Hepatocyte (in vitro differentiated cells): ENCODE measurements at regions not wholly inside any gene's neighbourhood (a gene's known extent, or its start where the extent isn't known, plus 50 kb on each side); places are given as distances from the start of the nearest gene placed in this dataset.

Experiments
- DNase-seq: peaks from one replicate; pipeline ENCODE4 v3.0.0-alpha.2; 2016; ENCODE audit warnings: low spot score
- H2AFZ ChIP-seq: fragments of 200-600 bp; sonication (generic); 2 replicates; pipeline ENCODE4 v1.6.0; 2016; ENCODE audit warnings: antibody characterized with exemption, mild to moderate bottlenecking
- H3K27ac ChIP-seq: fragments of 200-600 bp; sonication (generic); 2 replicates; pipeline ENCODE4 v1.5.1; 2016; ENCODE audit warnings: mild to moderate bottlenecking
- H3K27me3 ChIP-seq: fragments of 200-600 bp; sonication (generic); 2 replicates; pipeline ENCODE4 v1.6.1; 2016
- H3K36me3 ChIP-seq: fragments of 200-600 bp; sonication (generic); replicated peaks from 2 replicates; pipeline ENCODE4 v1.5.1; 2016; ENCODE audit warnings: low read depth; ENCODE audit not compliant: insufficient read depth
- H3K4me1 ChIP-seq: fragments of 200-600 bp; sonication (generic); 2 replicates; pipeline ENCODE4 v1.5.1; 2016; ENCODE audit warnings: mild to moderate bottlenecking, moderate library complexity; ENCODE audit not compliant: insufficient read depth
- H3K4me2 ChIP-seq: fragments of 200-600 bp; sonication (generic); 2 replicates; pipeline ENCODE4 v1.6.0; 2016
- H3K4me3 ChIP-seq: fragments of 200-600 bp; sonication (generic); 2 replicates; pipeline ENCODE4 v1.5.1; 2016; ENCODE audit warnings: mild to moderate bottlenecking
- H3K79me2 ChIP-seq: fragments of 200-600 bp; sonication (generic); 2 replicates; pipeline ENCODE4 v1.6.0; 2017; ENCODE audit warnings: mild to moderate bottlenecking
- H3K9me2 ChIP-seq: fragments of 200-600 bp; sonication (generic); replicated peaks from 2 replicates; pipeline ENCODE4 v1.6.0; 2017; ENCODE audit warnings: mild to moderate bottlenecking; ENCODE audit not compliant: insufficient read depth
- H3K9me3 ChIP-seq: fragments of 200-600 bp; sonication (generic); 2 replicates; pipeline ENCODE4 v1.5.1; 2016; ENCODE audit warnings: low read depth, mild to moderate bottlenecking
- H4K20me1 ChIP-seq: fragments of 200-600 bp; sonication (generic); 2 replicates; pipeline ENCODE4 v1.6.0; 2016; ENCODE audit warnings: mild to moderate bottlenecking; ENCODE audit not compliant: insufficient read depth, poor library complexity, severe bottlenecking
- EZH2 ChIP-seq: fragments of 200-600 bp; sonication (generic); IDR thresholded peaks from 2 replicates; pipeline ENCODE4 v1.6.1; 2016; ENCODE audit warnings: antibody characterized with exemption, mild to moderate bottlenecking, borderline replicate concordance
- EZH2phosphoT487 ChIP-seq: fragments of 200-600 bp; sonication (generic); IDR thresholded peaks from one replicate; pipeline ENCODE4 v1.6.1; 2018; ENCODE audit warnings: antibody characterized with exemption, mild to moderate bottlenecking, low read depth, moderate library complexity; ENCODE audit not compliant: unreplicated experiment, severe bottlenecking
- WGBS: methylation state at CpG from one replicate; pipeline ENCODE4 v1.1.6; 2016; ENCODE audit warnings: low lambda C conversion rate; ENCODE audit errors: missing lambda C conversion rate; 5-methylcytosine and 5-hydroxymethylcytosine counted together
- TF ChIP-seq, protein P1 (sequence below): fragments of 200-600 bp; sonication (generic); IDR thresholded peaks from 2 replicates; pipeline ENCODE4 v1.5.1; 2016; ENCODE audit warnings: antibody characterized with exemption, mild to moderate bottlenecking; ENCODE audit not compliant: poor library complexity

DNA sequence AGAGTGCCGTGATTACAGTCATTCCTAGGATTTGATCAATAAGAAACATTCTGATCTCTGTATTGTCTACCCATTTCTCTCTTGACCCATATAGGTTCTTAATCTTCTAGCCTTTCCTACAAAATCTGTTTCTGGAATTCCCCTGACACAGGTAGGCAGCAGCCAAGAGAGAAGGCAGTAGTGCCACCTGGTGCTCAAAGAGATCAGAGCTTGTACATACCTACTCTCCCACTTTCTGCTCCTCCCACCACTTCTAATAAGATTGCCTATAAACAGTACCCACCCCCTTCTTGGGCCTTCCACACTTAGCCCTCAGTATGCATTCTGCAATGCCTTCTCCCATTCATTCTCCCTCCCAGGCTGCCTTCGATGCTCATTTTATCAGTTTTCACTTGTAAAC, 117.4 kb upstream of the RORB start:
- Histone ChIP-seq H3K27me3 (no peaks in the 10 kb centered on the region), H3K4me3 (no peak overlapping the region), H3K79me2 (no peaks in the 10 kb centered on the region), H3K36me3 (no peaks in the 10 kb centered on the region), H3K27ac (no peak overlapping the region), H3K4me2 (no peak overlapping the region), H3K9me2 (no peaks in the 10 kb centered on the region), H3K4me1 (no peaks in the 10 kb centered on the region), H4K20me1 (no peaks in the 10 kb centered on the region), H2AFZ (no peak overlapping the region), H3K9me3 (no peaks in the 10 kb centered on the region)
- peak; percentile 67 for DNase-seq
- 42% methylated on average over 2 of the region's 2 CpGs for WGBS
- TF ChIP-seq, protein P1, sequence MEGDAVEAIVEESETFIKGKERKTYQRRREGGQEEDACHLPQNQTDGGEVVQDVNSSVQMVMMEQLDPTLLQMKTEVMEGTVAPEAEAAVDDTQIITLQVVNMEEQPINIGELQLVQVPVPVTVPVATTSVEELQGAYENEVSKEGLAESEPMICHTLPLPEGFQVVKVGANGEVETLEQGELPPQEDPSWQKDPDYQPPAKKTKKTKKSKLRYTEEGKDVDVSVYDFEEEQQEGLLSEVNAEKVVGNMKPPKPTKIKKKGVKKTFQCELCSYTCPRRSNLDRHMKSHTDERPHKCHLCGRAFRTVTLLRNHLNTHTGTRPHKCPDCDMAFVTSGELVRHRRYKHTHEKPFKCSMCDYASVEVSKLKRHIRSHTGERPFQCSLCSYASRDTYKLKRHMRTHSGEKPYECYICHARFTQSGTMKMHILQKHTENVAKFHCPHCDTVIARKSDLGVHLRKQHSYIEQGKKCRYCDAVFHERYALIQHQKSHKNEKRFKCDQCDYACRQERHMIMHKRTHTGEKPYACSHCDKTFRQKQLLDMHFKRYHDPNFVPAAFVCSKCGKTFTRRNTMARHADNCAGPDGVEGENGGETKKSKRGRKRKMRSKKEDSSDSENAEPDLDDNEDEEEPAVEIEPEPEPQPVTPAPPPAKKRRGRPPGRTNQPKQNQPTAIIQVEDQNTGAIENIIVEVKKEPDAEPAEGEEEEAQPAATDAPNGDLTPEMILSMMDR, result peak; percentile 51
- TF ChIP-seq EZH2, result no peak

DNA sequence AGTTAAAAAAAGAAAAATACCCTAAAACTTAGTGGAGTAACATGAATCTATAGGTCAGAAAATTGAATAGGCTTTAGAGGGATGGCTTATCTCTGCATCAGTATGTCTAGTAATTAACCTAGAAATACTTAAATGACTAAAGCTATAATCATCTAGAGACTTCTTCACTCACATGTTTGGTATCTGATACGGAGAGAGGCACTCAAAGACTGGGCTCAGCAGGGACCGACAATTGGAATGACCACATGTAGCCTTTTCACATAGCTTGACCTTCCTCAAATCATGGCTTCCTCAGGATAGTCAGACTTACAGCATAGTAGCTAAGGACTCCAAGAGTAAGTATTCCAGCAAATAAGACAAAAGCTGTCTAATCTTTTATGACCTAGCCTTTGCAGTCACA, 105.3 kb upstream of the RORB start:
- no peaks in the 10 kb centered on the region for H3K36me3 ChIP-seq
- H3K4me3 ChIP-seq, result no peak overlapping the region
- H2AFZ ChIP-seq, result no peak overlapping the region
- H3K4me2 ChIP-seq, result no peak overlapping the region
- no peaks in the 10 kb centered on the region for H3K9me2 ChIP-seq
- H3K27me3 ChIP-seq, result no peaks in the 10 kb centered on the region
- H3K27ac ChIP-seq, result no peak overlapping the region
- no peak for TF ChIP-seq EZH2phosphoT487
- TF ChIP-seq, protein P1, result no peak
- no peak for TF ChIP-seq EZH2
- no peaks in the 10 kb centered on the region for H3K4me1 ChIP-seq
- H3K9me3 ChIP-seq, result no peaks in the 10 kb centered on the region
- no peaks in the 10 kb centered on the region for H4K20me1 ChIP-seq
- 86% methylated on average over 2 of the region's 2 CpGs for WGBS
- no peak for DNase-seq
- H3K79me2 ChIP-seq, result no peaks in the 10 kb centered on the region

DNA sequence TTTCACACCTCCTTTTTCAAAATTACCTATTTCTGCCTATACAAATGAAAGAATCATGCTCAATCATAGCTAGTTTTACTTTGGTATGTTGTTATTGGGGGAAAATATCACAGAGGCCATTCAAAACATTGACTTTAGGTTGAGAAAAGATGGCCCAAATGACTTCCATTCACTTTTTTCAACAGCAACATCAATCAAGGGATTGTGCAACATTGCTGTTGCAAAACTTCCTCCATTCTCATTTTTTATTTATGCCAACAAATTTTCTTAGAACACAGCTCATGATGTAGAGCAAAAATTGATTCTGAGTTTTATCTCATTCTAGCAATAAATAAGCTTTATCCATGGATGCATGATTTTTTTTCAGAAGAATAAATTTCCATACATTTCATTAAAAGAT, 93.6 kb upstream of the RORB start:
- Histone ChIP-seq H2AFZ (no peak overlapping the region), H3K27me3 (no peaks in the 10 kb centered on the region), H3K4me2 (no peak overlapping the region), H4K20me1 (no peaks in the 10 kb centered on the region), H3K79me2 (no peaks in the 10 kb centered on the region), H3K9me2 (no peaks in the 10 kb centered on the region), H3K4me1 (no peaks in the 10 kb centered on the region), H3K27ac (no peak overlapping the region), H3K9me3 (no peaks in the 10 kb centered on the region), H3K4me3 (no peak overlapping the region), H3K36me3 (no peaks in the 10 kb centered on the region)
- no peak for DNase-seq
- TF ChIP-seq, protein P1, result no peak

DNA sequence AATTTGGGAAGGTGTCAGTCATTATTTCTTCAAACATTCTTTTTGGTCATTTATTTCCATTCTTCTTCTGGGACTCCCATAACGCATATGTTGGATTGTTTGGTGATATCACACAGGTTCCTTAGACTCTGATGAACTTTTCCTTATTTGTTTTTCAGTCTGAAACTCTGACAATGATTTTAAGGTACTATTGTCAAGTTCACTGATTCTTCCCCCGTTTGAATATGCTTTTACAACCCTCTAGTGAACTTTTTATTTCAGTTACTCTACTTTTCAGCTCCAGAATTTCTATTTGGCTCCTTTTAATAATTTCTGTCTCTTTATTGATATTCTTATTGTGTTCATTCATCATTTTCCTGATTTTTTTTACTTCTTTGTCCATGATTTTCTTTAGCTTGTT, 92.5 kb upstream of the RORB start:
- no peak for TF ChIP-seq EZH2phosphoT487
- TF ChIP-seq, protein P1, result no peak
- no peak for TF ChIP-seq EZH2
- DNase-seq, result no peak

More for the DNA sequence above, 92.5 kb upstream of the RORB start:
- H3K9me2 ChIP-seq, result no peaks in the 10 kb centered on the region
- H4K20me1 ChIP-seq, result no peaks in the 10 kb centered on the region
- H3K27me3 ChIP-seq, result no peaks in the 10 kb centered on the region
- no peaks in the 10 kb centered on the region for H3K36me3 ChIP-seq
- no peaks in the 10 kb centered on the region for H3K4me1 ChIP-seq
- no peaks in the 10 kb centered on the region for H3K9me3 ChIP-seq
- H3K27ac ChIP-seq, result no peak overlapping the region
- no peak overlapping the region for H3K4me3 ChIP-seq
- 85% methylated on average over 2 of the region's 2 CpGs for WGBS
- no peak overlapping the region for H2AFZ ChIP-seq
- H3K79me2 ChIP-seq, result no peaks in the 10 kb centered on the region
- no peak overlapping the region for H3K4me2 ChIP-seq
